Dedifferentiated amniotic fluid mesenchymal stem cell (primary cell): ENCODE measurements at regions not wholly inside any gene's neighbourhood (a gene's known extent, or its start where the extent isn't known, plus 50 kb on each side); places are given as distances from the start of the nearest gene placed in this dataset.

Experiments
- DNase-seq: peaks from one replicate; pipeline ENCODE4 v3.0.0-alpha.2; 2016; ENCODE audit errors: extremely low spot score

GRCh38 chrX:44470816-44471215 lies 71.8 kb downstream of the FUNDC1 start:
- DNase-seq = no peak

- peak; percentile 34 for DNase-seq
Observed at GRCh38 chrX:44462850-44463249, 79.8 kb downstream of the FUNDC1 start.

- DNase-seq = no peak
Observed at GRCh38 chrX:44459501-44459900, 83.2 kb downstream of the FUNDC1 start.

- DNase-seq = no peak
Observed at GRCh38 chrX:44456685-44457084, 86.0 kb downstream of the FUNDC1 start.

- no peak for DNase-seq
Observed at GRCh38 chrX:44451056-44451455, 91.6 kb downstream of the FUNDC1 start.

- peak; percentile 13 for DNase-seq
Observed at GRCh38 chrX:44447214-44447613, 95.4 kb downstream of the FUNDC1 start.

- DNase-seq = no peak
Observed at GRCh38 chrX:44440006-44440405, 96.5 kb upstream of the EFHC2 start.

- DNase-seq = no peak
Observed at GRCh38 chrX:44439242-44439794, 95.8 kb upstream of the EFHC2 start.

- no peak for DNase-seq
Observed at GRCh38 chrX:44435047-44435446, 91.6 kb upstream of the EFHC2 start.

- no peak for DNase-seq
Observed at GRCh38 chrX:44433556-44433955, 90.1 kb upstream of the EFHC2 start.

GRCh38 chrX:44432641-44433040 lies 89.2 kb upstream of the EFHC2 start:
- DNase-seq = no peak

- DNase-seq = no peak
Observed at GRCh38 chrX:44431194-44431593, 87.7 kb upstream of the EFHC2 start.

- no peak for DNase-seq
Observed at GRCh38 chrX:44428989-44429627, 85.6 kb upstream of the EFHC2 start.

GRCh38 chrX:44422631-44423030 lies 79.2 kb upstream of the EFHC2 start:
- DNase-seq = no peak

- peak; percentile 2 for DNase-seq
Observed at GRCh38 chrX:44415639-44416386, 72.3 kb upstream of the EFHC2 start.

GRCh38 chrX:44401151-44401550 lies 57.7 kb upstream of the EFHC2 start:
- no peak for DNase-seq

GRCh38 chrX:44400588-44400987 lies 57.1 kb upstream of the EFHC2 start:
- DNase-seq = peak; percentile 77

GRCh38 chrX:44400161-44400560 lies 56.7 kb upstream of the EFHC2 start:
- DNase-seq = no peak
